ENCODE measurements at regions not wholly inside any gene's neighbourhood (a gene's known extent, or its start where the extent isn't known, plus 50 kb on each side); places are given as distances from the start of the nearest gene placed in this dataset.

DNA sequence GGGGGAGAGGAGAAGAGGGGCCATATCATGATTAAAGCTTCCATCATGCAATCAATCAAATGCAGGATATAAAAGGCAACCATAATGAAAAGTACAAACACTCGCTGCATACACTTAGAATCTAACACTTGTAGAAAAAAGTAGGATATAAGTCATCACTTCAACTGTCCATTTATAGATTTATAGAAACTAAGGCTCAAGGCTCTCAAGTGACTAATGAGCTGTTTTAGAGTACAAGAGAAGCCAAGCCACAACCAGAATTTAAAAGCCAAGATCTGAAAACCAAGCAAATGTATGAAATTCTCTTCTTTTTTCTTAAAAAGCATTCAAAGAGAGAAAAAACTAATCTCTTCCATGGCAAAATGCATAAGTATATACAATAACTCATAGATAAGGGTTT, 160.2 kb upstream of the BLID start:
- no peak for TF ChIP-seq HDAC2 (IDR thresholded peaks at IDR 0.05)
- H3K4me2 ChIP-seq = no peak overlapping the region
- no peak overlapping the region for H3K4me3 ChIP-seq
- FAIRE-seq (no peak), DNase-seq (ENCODE audit: low read depth in 1 of 2, low spot score in 1 of 2) (no peak), ATAC-seq (no peak)
- H3K9me3 ChIP-seq = no peaks in the 10 kb centered on the region
- POLR2A ChIA-PET = no interaction called here
- H3K4me1 ChIP-seq = no peaks in the 10 kb centered on the region
- CTCF ChIA-PET = interaction anchor here (1.2 kb wide), 1 partner anchor 621 kb away, joined by 3 read pairs; no protein-coding TSS in a partner anchor
- H3K27ac ChIP-seq = no peak overlapping the region
- 41% methylated on average over 1 of the region's 1 CpG for WGBS (ENCODE audit: missing lambda C conversion rate)

GRCh38 chr11:122275508-122275907, 159.5 kb upstream of the BLID start:
- TF ChIP-seq CHD4 (IDR thresholded peaks at IDR 0.05; ENCODE audit: borderline replicate concordance) = no peak
- TF ChIP-seq ZSCAN20 (CRISPR knock-in tag; IDR thresholded peaks at IDR 0.05) = no peak
- TF ChIP-seq CBX8 (IDR thresholded peaks at IDR 0.05) = no peak
- TF ChIP-seq HDAC2 (IDR thresholded peaks at IDR 0.05) = no peak
- TF ChIP-seq KDM1A (IDR thresholded peaks at IDR 0.05; ENCODE audit: low read depth) = no peak
- TF ChIP-seq, protein P1, sequence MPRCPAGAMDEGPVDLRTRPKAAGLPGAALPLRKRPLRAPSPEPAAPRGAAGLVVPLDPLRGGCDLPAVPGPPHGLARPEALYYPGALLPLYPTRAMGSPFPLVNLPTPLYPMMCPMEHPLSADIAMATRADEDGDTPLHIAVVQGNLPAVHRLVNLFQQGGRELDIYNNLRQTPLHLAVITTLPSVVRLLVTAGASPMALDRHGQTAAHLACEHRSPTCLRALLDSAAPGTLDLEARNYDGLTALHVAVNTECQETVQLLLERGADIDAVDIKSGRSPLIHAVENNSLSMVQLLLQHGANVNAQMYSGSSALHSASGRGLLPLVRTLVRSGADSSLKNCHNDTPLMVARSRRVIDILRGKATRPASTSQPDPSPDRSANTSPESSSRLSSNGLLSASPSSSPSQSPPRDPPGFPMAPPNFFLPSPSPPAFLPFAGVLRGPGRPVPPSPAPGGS (IDR thresholded peaks at IDR 0.05) = no peak
- no peak for TF ChIP-seq POLR2A (IDR thresholded peaks at IDR 0.05; ENCODE audit: low read length)
- TF ChIP-seq EP300 (IDR thresholded peaks at IDR 0.05) = no peak
- TF ChIP-seq, protein P2, sequence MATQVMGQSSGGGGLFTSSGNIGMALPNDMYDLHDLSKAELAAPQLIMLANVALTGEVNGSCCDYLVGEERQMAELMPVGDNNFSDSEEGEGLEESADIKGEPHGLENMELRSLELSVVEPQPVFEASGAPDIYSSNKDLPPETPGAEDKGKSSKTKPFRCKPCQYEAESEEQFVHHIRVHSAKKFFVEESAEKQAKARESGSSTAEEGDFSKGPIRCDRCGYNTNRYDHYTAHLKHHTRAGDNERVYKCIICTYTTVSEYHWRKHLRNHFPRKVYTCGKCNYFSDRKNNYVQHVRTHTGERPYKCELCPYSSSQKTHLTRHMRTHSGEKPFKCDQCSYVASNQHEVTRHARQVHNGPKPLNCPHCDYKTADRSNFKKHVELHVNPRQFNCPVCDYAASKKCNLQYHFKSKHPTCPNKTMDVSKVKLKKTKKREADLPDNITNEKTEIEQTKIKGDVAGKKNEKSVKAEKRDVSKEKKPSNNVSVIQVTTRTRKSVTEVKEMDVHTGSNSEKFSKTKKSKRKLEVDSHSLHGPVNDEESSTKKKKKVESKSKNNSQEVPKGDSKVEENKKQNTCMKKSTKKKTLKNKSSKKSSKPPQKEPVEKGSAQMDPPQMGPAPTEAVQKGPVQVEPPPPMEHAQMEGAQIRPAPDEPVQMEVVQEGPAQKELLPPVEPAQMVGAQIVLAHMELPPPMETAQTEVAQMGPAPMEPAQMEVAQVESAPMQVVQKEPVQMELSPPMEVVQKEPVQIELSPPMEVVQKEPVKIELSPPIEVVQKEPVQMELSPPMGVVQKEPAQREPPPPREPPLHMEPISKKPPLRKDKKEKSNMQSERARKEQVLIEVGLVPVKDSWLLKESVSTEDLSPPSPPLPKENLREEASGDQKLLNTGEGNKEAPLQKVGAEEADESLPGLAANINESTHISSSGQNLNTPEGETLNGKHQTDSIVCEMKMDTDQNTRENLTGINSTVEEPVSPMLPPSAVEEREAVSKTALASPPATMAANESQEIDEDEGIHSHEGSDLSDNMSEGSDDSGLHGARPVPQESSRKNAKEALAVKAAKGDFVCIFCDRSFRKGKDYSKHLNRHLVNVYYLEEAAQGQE (IDR thresholded peaks at IDR 0.05) = no peak
- no peak for TF ChIP-seq HES2 (IDR thresholded peaks at IDR 0.05)
- TF ChIP-seq NR3C1 (IDR thresholded peaks at IDR 0.05) = no peak
- no peak for TF ChIP-seq E2F6 (IDR thresholded peaks at IDR 0.05; ENCODE audit: borderline replicate concordance, low read depth)
- TF ChIP-seq PBX3 (IDR thresholded peaks at IDR 0.05) = no peak
- TF ChIP-seq BHLHE40 (IDR thresholded peaks at IDR 0.05; ENCODE audit: low read depth, low read length) = no peak
- TF ChIP-seq JUNB (IDR thresholded peaks at IDR 0.05) = no peak
- TF ChIP-seq NPAS2 (CRISPR knock-in tag; IDR thresholded peaks at IDR 0.05; ENCODE audit: borderline replicate concordance) = no peak
- TF ChIP-seq HOXB13 (CRISPR knock-in tag; IDR thresholded peaks at IDR 0.05; ENCODE audit: low read depth) = no peak
- Histone ChIP-seq H3K9me3 (no peaks in the 10 kb centered on the region), H3K4me2 (no peak overlapping the region), H3K27ac (no peak overlapping the region), H3K4me1 (no peaks in the 10 kb centered on the region), H3K4me3 (no peak overlapping the region)
- DNase-seq (ENCODE audit: low read depth in 1 of 2, low spot score in 1 of 2) (no peak), ATAC-seq (no peak), FAIRE-seq (no peak)
- WGBS (ENCODE audit: missing lambda C conversion rate) = 45% methylated on average over 4 of the region's 4 CpGs
- ChIA-PET POLR2A (no interaction called here), CTCF (interaction anchor here (1.2 kb wide), 1 partner anchor 620 kb away, joined by 3 read pairs; no protein-coding TSS in a partner anchor)

DNA sequence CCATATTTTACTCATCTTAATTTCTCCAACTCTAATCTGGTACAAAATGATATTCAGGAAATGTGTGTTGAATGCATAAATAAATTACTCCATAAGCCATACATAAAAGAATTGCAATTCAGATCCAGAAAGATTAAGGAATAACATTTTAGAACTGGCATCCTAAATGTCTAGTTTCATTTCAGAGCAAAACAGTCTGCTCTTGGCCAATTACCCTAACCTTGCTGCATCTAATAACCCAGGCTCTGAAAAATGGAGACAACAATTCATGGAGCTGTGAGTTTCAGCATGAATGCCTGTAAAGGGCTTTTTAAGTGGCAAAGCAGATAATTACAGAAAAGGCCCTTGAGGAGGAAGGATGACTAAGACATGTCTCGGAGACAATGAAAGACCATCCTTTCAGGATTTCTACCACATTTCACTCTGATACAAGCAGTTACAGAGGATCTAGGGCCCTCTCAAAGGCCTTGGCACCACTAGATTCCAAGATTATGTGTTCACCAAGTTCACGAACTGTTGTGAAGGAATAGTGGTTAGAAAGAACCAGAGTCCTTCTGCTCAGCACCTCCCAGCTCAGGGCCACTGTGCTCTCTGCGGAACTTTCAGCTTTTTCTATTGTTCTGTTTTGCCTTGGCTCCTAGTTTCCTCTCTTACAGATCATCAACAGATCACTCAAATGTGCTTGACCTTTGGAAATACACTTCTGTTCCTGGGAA, 157.6 kb upstream of the BLID start:
- no peak for FAIRE-seq
- ChIA-PET CTCF (no interaction called here), POLR2A (no interaction called here)
- ATAC-seq = no peak
- 62% methylated on average over 3 of the region's 3 CpGs for WGBS (ENCODE audit: missing lambda C conversion rate)
- H3K4me1 ChIP-seq = peaks cover 2% of the 10 kb centered on the region; the same call in 1 of the 3 replicates
- H3K4me3 ChIP-seq = no peak overlapping the region
- H3K27ac ChIP-seq = no peak overlapping the region
- no peak for DNase-seq (ENCODE audit: low read depth in 1 of 2, low spot score in 1 of 2)
- no peak for TF ChIP-seq HDAC2 (IDR thresholded peaks at IDR 0.05)
- TF ChIP-seq, protein P2 (IDR thresholded peaks at IDR 0.05) = no peak
- H3K9me3 ChIP-seq = no peaks in the 10 kb centered on the region
- H3K4me2 ChIP-seq = no peak overlapping the region

All from A549 (cell line).